WTC11 (cell line): ENCODE measurements at regions not wholly inside any gene's neighbourhood (a gene's known extent, or its start where the extent isn't known, plus 50 kb on each side); places are given as distances from the start of the nearest gene placed in this dataset.

Experiments
- ATAC-seq: fragments of 200-7000 bp; cut with Tn5 transposase; 2 replicates; pipeline ENCODE4 v1.10.0; 2021; ENCODE audit warnings: mild to moderate bottlenecking, moderate library complexity
- CTCF ChIA-PET: fragments of 300-600 bp; sonication (Branson Sonifier 250); formaldehyde crosslinking; loops from one replicate; lab custom pipeline; 2021; ENCODE audit warnings: antibody characterized with exemption; lab: Charles Lee
- POLR2A ChIA-PET: fragments of 350-600 bp; sonication (Branson Sonifier 250); formaldehyde crosslinking; loops from one replicate; lab custom pipeline; 2021; ENCODE audit warnings: antibody characterized with exemption; lab: Charles Lee
- DNase-seq: peaks from one replicate; pipeline ENCODE4 v3.0.0; 2021; ENCODE audit warnings: low spot score
- H3K27ac Mint-ChIP-seq: 2 replicates; pipeline ENCODE4 v1.8.0; 2021; ENCODE audit warnings: mixed read lengths
- H3K27me3 Mint-ChIP-seq: 2 replicates; pipeline ENCODE4 v1.8.0; 2021; ENCODE audit warnings: low read depth, mild to moderate bottlenecking, moderate library complexity, mixed read lengths
- H3K36me3 Mint-ChIP-seq: 2 replicates; pipeline ENCODE4 v1.8.0; 2021; ENCODE audit warnings: mixed read lengths
- H3K4me1 Mint-ChIP-seq: 2 replicates; pipeline ENCODE4 v1.8.0; 2022; ENCODE audit warnings: mixed read lengths
- H3K4me3 Mint-ChIP-seq: 2 replicates; pipeline ENCODE4 v1.8.0; 2021; ENCODE audit warnings: mild to moderate bottlenecking, moderate library complexity, mixed read lengths
- H3K9me3 Mint-ChIP-seq: 2 replicates; pipeline ENCODE4 v1.8.0; 2021; ENCODE audit warnings: mixed read lengths
- ATF1 ChIP-seq: sonication (generic); formaldehyde crosslinking; IDR thresholded peaks from 2 replicates; pipeline ENCODE4 v1.8.1; 2023; ENCODE audit warnings: mild to moderate bottlenecking, moderate library complexity, missing genetic modification reagents
- CDX4 ChIP-seq: fragments of 250-450 bp; sonication (Bioruptor Pico); IDR thresholded peaks from 2 replicates; pipeline ENCODE4 v1.9.0; 2021; ENCODE audit warnings: moderate library complexity, mild to moderate bottlenecking, inconsistent platforms, borderline replicate concordance
- E2F4 ChIP-seq: sonication (generic); formaldehyde crosslinking; IDR thresholded peaks from 2 replicates; pipeline ENCODE4 v1.8.1; 2022; ENCODE audit warnings: low read depth, mild to moderate bottlenecking, moderate library complexity, missing genetic modification reagents, borderline replicate concordance
- ELF4 ChIP-seq: sonication (generic); formaldehyde crosslinking; IDR thresholded peaks from 2 replicates; pipeline ENCODE4 v1.8.1; 2022; ENCODE audit warnings: low read depth, mild to moderate bottlenecking, moderate library complexity, missing genetic modification reagents
- FOXJ3 ChIP-seq: sonication (generic); formaldehyde crosslinking; IDR thresholded peaks from 2 replicates; pipeline ENCODE4 v1.9.0; 2021; ENCODE audit warnings: missing genetic modification reagents, mild to moderate bottlenecking, borderline replicate concordance
- FOXP1 ChIP-seq: sonication (generic); formaldehyde crosslinking; IDR thresholded peaks from 2 replicates; pipeline ENCODE4 v1.8.0; 2022; ENCODE audit warnings: missing genetic modification reagents, mild to moderate bottlenecking, moderate library complexity, borderline replicate concordance
- IRF2 ChIP-seq: sonication (generic); formaldehyde crosslinking; IDR thresholded peaks from 2 replicates; pipeline ENCODE4 v1.8.0; 2022; ENCODE audit warnings: low read depth, missing genetic modification reagents, borderline replicate concordance
- KAT7 ChIP-seq: sonication (generic); formaldehyde crosslinking; IDR thresholded peaks from 2 replicates; pipeline ENCODE4 v1.8.1; 2023; ENCODE audit warnings: missing genetic modification reagents, mild to moderate bottlenecking, borderline replicate concordance
- NFYB ChIP-seq: sonication (generic); formaldehyde crosslinking; conservative IDR thresholded peaks from 2 replicates; pipeline ENCODE4 v1.8.0; 2022; ENCODE audit warnings: low read depth, missing genetic modification reagents
- RORB ChIP-seq: fragments of 250-450 bp; sonication (Bioruptor Pico); IDR thresholded peaks from 2 replicates; pipeline ENCODE4 v1.9.0; 2021; ENCODE audit warnings: mild to moderate bottlenecking
- TEAD4 ChIP-seq: sonication (generic); formaldehyde crosslinking; IDR thresholded peaks from 2 replicates; pipeline ENCODE4 v1.8.0; 2022; ENCODE audit warnings: mild to moderate bottlenecking, missing genetic modification reagents
- ZBTB21 ChIP-seq: sonication (generic); formaldehyde crosslinking; IDR thresholded peaks from 2 replicates; pipeline ENCODE4 v1.8.1; 2023; ENCODE audit warnings: mild to moderate bottlenecking, missing genetic modification reagents, borderline replicate concordance
- ZMAT4 ChIP-seq: fragments of 250-450 bp; sonication (Bioruptor Pico); IDR thresholded peaks from 2 replicates; pipeline ENCODE4 v1.9.0; 2021; ENCODE audit warnings: mild to moderate bottlenecking
- ZNF138 ChIP-seq: sonication (generic); formaldehyde crosslinking; conservative IDR thresholded peaks from 2 replicates; pipeline ENCODE4 v1.8.1; 2022; ENCODE audit warnings: mild to moderate bottlenecking, moderate library complexity, missing genetic modification reagents
- ZNF232 ChIP-seq: sonication (generic); formaldehyde crosslinking; IDR thresholded peaks from 2 replicates; pipeline ENCODE4 v1.8.0; 2022; ENCODE audit warnings: mild to moderate bottlenecking, missing genetic modification reagents
- ZNF281 ChIP-seq: sonication (generic); formaldehyde crosslinking; IDR thresholded peaks from 2 replicates; pipeline ENCODE4 v1.8.0; 2023; ENCODE audit warnings: mild to moderate bottlenecking, missing genetic modification reagents
- ZNF416 ChIP-seq: fragments of 250-450 bp; sonication (Bioruptor Pico); IDR thresholded peaks from 2 replicates; pipeline ENCODE4 v1.9.0; 2021; ENCODE audit warnings: mild to moderate bottlenecking, inconsistent platforms
- ZNF425 ChIP-seq: fragments of 250-450 bp; sonication (Bioruptor Pico); conservative IDR thresholded peaks from 2 replicates; pipeline ENCODE4 v1.9.0; 2021; ENCODE audit warnings: mild to moderate bottlenecking
- TF ChIP-seq, protein P1 (sequence below): fragments of 200-600 bp; IDR thresholded peaks from 2 replicates; pipeline ENCODE4 v1.8.0; 2022; ENCODE audit warnings: antibody characterized with exemption

- DNase-seq (no peak), ATAC-seq (no peak)
- POLR2A ChIA-PET, result no interaction called here
- no peak overlapping the region for H3K4me3 Mint-ChIP-seq
- peaks cover 7% of the 10 kb centered on the region for H3K9me3 Mint-ChIP-seq
- TF ChIP-seq FOXP1 (CRISPR knock-in tag), result no peak
- no peak for TF ChIP-seq FOXJ3 (CRISPR knock-in tag)
- TF ChIP-seq RORB (CRISPR knock-in tag), result no peak
- no peak for TF ChIP-seq E2F4 (CRISPR knock-in tag)
- TF ChIP-seq KAT7, result no peak
- TF ChIP-seq NFYB (CRISPR knock-in tag), result no peak
- TF ChIP-seq ZMAT4 (CRISPR knock-in tag), result no peak
- TF ChIP-seq ZNF425 (CRISPR knock-in tag), result no peak
- no peak for TF ChIP-seq CDX4
- no peak for TF ChIP-seq ZNF232 (CRISPR knock-in tag)
- no peak for TF ChIP-seq ZBTB21
- no peak for TF ChIP-seq TEAD4 (CRISPR knock-in tag)
- TF ChIP-seq ZNF281 (CRISPR knock-in tag), result no peak
- TF ChIP-seq ELF4, result no peak
- TF ChIP-seq, protein P1, sequence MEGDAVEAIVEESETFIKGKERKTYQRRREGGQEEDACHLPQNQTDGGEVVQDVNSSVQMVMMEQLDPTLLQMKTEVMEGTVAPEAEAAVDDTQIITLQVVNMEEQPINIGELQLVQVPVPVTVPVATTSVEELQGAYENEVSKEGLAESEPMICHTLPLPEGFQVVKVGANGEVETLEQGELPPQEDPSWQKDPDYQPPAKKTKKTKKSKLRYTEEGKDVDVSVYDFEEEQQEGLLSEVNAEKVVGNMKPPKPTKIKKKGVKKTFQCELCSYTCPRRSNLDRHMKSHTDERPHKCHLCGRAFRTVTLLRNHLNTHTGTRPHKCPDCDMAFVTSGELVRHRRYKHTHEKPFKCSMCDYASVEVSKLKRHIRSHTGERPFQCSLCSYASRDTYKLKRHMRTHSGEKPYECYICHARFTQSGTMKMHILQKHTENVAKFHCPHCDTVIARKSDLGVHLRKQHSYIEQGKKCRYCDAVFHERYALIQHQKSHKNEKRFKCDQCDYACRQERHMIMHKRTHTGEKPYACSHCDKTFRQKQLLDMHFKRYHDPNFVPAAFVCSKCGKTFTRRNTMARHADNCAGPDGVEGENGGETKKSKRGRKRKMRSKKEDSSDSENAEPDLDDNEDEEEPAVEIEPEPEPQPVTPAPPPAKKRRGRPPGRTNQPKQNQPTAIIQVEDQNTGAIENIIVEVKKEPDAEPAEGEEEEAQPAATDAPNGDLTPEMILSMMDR, result no peak
- no peak for TF ChIP-seq ZNF416 (CRISPR knock-in tag)
- TF ChIP-seq IRF2 (CRISPR knock-in tag), result no peak
- TF ChIP-seq ZNF138 (CRISPR knock-in tag), result no peak
- TF ChIP-seq ATF1 (CRISPR knock-in tag), result no peak
- CTCF ChIA-PET, result no interaction called here
- H3K4me1 Mint-ChIP-seq, result peaks cover 7% of the 10 kb centered on the region
- H3K27ac Mint-ChIP-seq, result no peak overlapping the region
- H3K27me3 Mint-ChIP-seq, result no peaks in the 10 kb centered on the region
- H3K36me3 Mint-ChIP-seq, result peaks cover 3% of the 10 kb centered on the region; the same call in 1 of the 2 replicates
Measured at GRCh38 chr7:17472518-17472917, 174.1 kb downstream of the AHR start.
